NCI-H1417 treated with DMSO at 0.1 percent for 48 hours (cell line): ENCODE measurements at regions not wholly inside any gene's neighbourhood (a gene's known extent, or its start where the extent isn't known, plus 50 kb on each side); places are given as distances from the start of the nearest gene placed in this dataset.
"Not testable (repeated sequence)": the region's sequence is repeated elsewhere in the genome, so short reads cannot be mapped to it uniquely, and the experiment has no call there.

ENCODE experiments used
- DNase-seq: peaks from one replicate; lab custom pipeline; 2025; lab: John Stamatoyannopoulos, UW

GRCh38 chr10:61271127-61271780, 181.9 kb downstream of the TMEM26 start:
- no peak for DNase-seq

- no peak for DNase-seq
These were observed 189.7 kb downstream of the TMEM26 start for GRCh38 chr10:61263518-61263917.

GRCh38 chr10:61262486-61263261, 190.5 kb downstream of the TMEM26 start:
- no peak for DNase-seq

DNA sequence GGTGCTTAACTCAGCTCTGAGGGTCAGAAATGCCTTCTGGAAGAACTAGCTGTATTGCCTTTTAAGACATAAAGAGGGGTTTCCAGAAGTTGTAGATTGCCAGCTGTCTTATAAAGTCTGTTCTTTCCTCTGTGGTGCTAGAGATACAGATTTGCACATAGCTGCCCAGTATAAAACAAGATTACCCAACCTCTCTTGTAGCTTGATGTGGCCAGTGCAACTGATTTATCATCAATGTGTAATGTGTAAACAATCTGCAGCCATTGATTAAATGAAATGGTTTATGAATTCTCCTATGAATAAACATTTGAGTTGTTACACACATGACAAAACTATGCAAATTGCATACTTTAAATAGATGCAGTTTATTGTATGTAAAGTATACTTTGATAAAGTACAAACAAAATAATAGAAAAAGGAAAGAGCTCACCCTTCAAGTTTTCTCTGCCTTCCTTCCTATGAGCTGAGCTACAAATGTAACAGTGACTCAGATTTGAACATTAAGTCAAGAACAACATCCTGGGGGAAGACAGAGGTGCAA, 195.2 kb downstream of the TMEM26 start:
- DNase-seq: no peak

DNA sequence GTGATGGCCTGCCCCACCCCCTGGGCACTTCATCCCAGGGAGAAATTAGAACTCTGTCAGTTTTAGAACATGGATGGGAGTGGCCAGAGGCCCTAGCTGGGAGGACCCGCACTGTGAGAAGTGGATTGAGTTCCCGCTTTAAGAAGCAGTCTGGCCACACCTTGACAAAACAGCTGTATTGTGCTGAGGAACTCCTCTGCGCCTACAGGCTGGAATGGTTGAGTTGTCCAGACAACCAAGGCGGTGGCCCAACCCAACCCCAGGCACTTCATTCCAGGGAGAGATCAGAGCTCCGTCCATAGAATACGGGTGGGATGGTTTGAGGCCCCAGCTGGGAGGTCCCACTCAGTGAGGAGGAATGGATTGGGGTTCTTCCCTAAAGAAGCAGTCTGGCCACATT, 196.0 kb downstream of the TMEM26 start:
- no peak for DNase-seq

GRCh38 chr10:61252326-61252725, 200.9 kb downstream of the TMEM26 start:
- DNase-seq: not testable (repeated sequence)

DNA sequence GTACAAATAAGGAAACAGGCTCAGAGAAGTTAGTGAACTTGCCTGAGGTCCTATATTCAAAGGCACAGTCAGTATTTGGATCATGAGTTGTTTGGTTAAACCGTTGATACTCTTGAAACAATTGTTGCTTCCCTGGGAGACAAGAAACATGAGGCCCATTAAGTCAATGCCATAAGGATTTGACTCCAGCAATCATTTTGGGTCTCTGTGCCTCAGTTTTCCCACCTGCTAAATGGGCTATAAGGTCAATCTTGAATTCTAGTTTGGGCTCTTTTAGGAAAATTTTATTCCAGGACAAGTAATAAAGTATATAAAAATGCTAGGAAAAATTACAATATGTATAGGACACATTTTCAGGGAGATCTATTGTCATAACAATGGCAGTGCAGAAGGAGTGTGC, 202.1 kb downstream of the TMEM26 start:
- no peak for DNase-seq

DNA sequence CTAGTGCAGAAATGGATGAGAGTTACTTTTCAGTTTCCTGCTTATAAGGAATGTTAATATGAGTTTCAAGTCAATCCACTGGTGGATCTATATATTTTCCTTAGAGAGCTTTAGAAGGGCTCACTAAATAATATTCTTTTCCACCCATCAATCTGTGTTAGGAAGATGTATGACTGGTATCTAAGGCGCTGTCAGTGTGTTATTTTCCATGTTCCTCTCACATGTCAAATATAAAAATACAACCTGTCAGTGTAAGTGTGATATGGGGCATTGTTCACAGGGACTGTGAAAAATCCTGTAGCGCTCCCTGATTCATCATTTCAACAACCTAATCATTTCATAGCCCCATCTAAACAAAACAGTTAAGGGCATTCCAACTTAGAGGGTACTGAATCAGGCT, 203.1 kb downstream of the TMEM26 start:
- DNase-seq: no peak

GRCh38 chr10:61248013-61248412, 205.2 kb downstream of the TMEM26 start:
- no peak for DNase-seq

GRCh38 chr10:61244261-61244775, 208.9 kb downstream of the TMEM26 start:
- no peak for DNase-seq

GRCh38 chr10:61232780-61233179, 220.4 kb downstream of the TMEM26 start:
- DNase-seq: no peak

GRCh38 chr10:61225939-61226338, 227.2 kb downstream of the TMEM26 start:
- DNase-seq: no peak

DNA sequence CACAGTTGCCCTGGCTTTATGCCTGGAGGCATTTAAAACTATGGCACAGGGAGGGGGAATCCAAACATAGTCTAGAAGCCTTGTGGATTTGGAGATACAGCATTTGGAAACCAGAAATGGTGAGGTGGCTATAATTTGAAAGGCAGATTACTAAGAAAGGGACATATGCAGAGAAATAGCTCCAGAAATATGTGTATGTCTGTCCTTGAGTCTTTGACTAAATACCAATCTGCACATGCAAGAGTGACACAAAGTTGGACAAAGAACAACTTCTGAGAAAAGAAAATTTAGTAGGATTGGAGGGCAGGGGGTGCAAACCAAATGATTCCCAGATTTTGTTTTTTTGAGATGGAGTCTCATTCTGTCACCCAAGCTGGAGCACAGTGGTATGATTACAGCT, 229.6 kb downstream of the TMEM26 start:
- no peak for DNase-seq

DNA sequence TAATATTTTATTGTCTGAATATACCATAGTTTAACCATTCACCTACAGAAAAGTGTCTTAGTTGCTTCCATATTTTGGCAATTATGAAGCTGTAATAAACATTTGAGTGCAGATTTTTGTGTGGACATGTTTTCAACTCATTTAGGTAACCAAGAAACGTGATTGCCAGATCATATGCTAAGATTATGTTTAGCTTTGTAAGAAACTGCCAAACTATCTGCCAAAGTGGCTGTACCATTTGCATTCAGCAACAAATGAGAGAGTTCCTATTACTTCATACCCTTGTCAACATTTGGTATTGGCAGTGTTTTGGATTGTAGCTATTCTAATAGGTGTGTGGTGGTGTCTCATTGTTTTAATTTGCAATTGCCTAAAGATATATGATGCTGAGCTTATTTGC, 233.5 kb downstream of the TMEM26 start:
- no peak for DNase-seq

DNA sequence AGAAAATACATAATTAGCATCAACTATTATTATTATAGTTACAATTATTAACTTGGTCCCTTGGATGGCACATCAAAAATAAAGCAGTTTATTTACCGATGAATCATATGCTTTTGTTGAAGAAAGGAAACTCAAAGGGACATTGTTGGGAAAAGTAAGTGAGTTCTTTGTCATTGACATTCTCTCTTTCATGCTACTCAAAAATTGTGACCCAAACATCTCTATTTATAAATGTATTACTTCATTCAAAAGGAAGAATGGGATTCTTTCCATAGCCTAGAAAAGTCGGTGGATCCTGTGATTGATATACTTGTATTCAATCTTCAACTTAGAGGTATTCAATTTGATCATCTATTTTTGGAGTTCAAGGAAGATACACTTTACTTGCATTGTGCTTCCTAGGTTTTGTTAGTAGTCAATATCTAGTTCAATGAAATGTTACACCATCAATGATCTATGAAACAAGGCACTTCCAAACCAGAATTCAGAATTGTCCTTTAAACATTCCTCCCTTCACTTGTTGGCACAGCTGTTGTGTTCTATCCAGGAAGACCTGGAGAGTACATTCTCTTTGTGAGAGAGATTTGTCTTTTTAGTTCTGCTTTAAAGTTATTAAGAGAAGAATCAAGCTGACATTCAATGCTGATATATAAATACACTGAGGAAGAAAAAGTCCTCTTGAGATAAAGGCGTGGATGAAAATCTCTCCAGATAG, 235.2 kb downstream of the TMEM26 start:
- no peak for DNase-seq

- no peak for DNase-seq
These were observed 237.9 kb downstream of the TMEM26 start for GRCh38 chr10:61215246-61215645.

GRCh38 chr10:61211468-61211867, 241.7 kb downstream of the TMEM26 start:
- no peak for DNase-seq

DNA sequence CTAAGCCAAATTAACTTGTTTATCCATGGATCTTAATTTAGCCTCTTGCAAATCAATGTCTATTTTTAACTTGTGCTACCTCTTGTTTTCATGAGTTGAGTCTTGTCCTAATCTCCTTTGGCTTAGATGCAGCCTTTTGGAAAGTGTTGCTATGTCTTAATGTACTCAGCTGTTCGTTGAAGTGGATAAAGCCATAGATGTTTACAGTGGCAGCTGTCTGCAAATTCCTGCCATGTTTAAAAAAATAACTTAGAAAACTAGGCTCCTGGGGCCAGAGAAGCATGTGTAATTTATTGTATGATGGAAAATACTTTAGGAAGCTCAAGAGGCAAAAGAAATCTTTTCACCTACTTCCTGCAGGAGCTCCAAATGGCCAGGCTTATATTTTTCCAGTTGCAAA, 253.1 kb upstream of the RHOBTB1 start:
- no peak for DNase-seq

DNA sequence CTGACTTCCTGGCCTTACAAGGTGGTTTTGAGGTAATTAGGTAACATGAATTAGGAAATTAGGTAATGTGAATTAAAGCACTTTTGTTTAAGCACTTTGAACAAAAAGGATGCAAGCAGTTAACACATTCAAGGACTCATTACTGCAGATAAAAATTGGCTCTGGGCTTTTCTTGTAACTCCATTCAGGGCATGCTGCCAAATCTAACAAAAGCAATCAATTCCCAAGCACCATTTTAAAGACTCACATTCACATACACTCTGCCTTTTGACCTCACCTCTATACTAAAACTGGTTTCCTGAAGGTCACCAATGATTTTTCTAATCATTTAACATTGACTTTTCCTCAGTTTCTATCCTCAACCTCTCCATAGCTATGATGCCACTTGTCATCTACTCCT, 251.2 kb upstream of the RHOBTB1 start:
- no peak for DNase-seq

DNA sequence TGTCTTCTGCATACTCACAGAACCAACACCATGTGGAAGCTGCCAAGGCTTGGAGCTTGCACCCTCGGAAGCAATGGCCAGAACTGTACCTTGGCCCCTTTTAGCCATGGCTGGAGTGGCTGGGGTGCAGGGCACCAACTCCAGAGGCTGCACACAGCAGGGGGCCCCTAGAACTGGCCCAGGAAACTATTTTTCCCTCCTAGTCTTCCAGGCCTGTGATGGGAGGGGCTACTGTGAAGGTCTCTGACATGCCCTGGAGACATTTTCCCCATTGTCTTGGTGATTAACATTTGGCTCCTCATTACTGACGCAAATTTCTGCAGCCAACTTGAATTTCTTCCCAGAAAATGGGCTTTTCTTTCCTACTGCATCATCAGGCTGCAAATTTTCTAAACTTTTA, 248.6 kb upstream of the RHOBTB1 start:
- not testable (repeated sequence) for DNase-seq

GRCh38 chr10:61192042-61192441, 248.1 kb upstream of the RHOBTB1 start:
- DNase-seq: no peak

GRCh38 chr10:61189912-61190311, 245.9 kb upstream of the RHOBTB1 start:
- no peak for DNase-seq

GRCh38 chr10:61188691-61189090, 244.7 kb upstream of the RHOBTB1 start:
- no peak for DNase-seq
